WTC11 (cell line): ENCODE measurements at regions not wholly inside any gene's neighbourhood (a gene's known extent, or its start where the extent isn't known, plus 50 kb on each side); places are given as distances from the start of the nearest gene placed in this dataset.

ENCODE experiments used
- ATAC-seq: fragments of 200-7000 bp; cut with Tn5 transposase; 2 replicates; pipeline ENCODE4 v1.10.0; 2021; ENCODE audit warnings: mild to moderate bottlenecking, moderate library complexity
- CTCF ChIA-PET: fragments of 300-600 bp; sonication (Branson Sonifier 250); formaldehyde crosslinking; loops from one replicate; lab custom pipeline; 2021; ENCODE audit warnings: antibody characterized with exemption; lab: Charles Lee
- POLR2A ChIA-PET: fragments of 350-600 bp; sonication (Branson Sonifier 250); formaldehyde crosslinking; loops from one replicate; lab custom pipeline; 2021; ENCODE audit warnings: antibody characterized with exemption; lab: Charles Lee
- DNase-seq: peaks from one replicate; pipeline ENCODE4 v3.0.0; 2021; ENCODE audit warnings: low spot score
- H3K27ac Mint-ChIP-seq: 2 replicates; pipeline ENCODE4 v1.8.0; 2021; ENCODE audit warnings: mixed read lengths
- H3K27me3 Mint-ChIP-seq: 2 replicates; pipeline ENCODE4 v1.8.0; 2021; ENCODE audit warnings: low read depth, mild to moderate bottlenecking, moderate library complexity, mixed read lengths
- H3K36me3 Mint-ChIP-seq: 2 replicates; pipeline ENCODE4 v1.8.0; 2021; ENCODE audit warnings: mixed read lengths
- H3K4me1 Mint-ChIP-seq: 2 replicates; pipeline ENCODE4 v1.8.0; 2022; ENCODE audit warnings: mixed read lengths
- H3K4me3 Mint-ChIP-seq: 2 replicates; pipeline ENCODE4 v1.8.0; 2021; ENCODE audit warnings: mild to moderate bottlenecking, moderate library complexity, mixed read lengths
- H3K9me3 Mint-ChIP-seq: 2 replicates; pipeline ENCODE4 v1.8.0; 2021; ENCODE audit warnings: mixed read lengths
- ATF2 ChIP-seq: sonication (generic); formaldehyde crosslinking; IDR thresholded peaks from 2 replicates; pipeline ENCODE4 v1.8.1; 2022; ENCODE audit warnings: low read depth, missing genetic modification reagents, borderline replicate concordance
- ATF6 ChIP-seq: sonication (generic); formaldehyde crosslinking; IDR thresholded peaks from 2 replicates; pipeline ENCODE4 v1.8.1; 2023; ENCODE audit warnings: mild to moderate bottlenecking, missing genetic modification reagents
- FOXP1 ChIP-seq: sonication (generic); formaldehyde crosslinking; IDR thresholded peaks from 2 replicates; pipeline ENCODE4 v1.8.0; 2022; ENCODE audit warnings: missing genetic modification reagents, mild to moderate bottlenecking, moderate library complexity, borderline replicate concordance
- NFE2L1 ChIP-seq: sonication (generic); formaldehyde crosslinking; IDR thresholded peaks from 2 replicates; pipeline ENCODE4 v1.8.1; 2023; ENCODE audit warnings: missing genetic modification reagents
- NR1H2 ChIP-seq: sonication (generic); formaldehyde crosslinking; IDR thresholded peaks from 2 replicates; pipeline ENCODE4 v1.9.0; 2021; ENCODE audit warnings: mild to moderate bottlenecking, moderate library complexity, missing genetic modification reagents
- PRRX2 ChIP-seq: fragments of 250-450 bp; sonication (Bioruptor Pico); IDR thresholded peaks from 2 replicates; pipeline ENCODE4 v1.8.0; 2021; ENCODE audit warnings: mild to moderate bottlenecking
- TEAD4 ChIP-seq: sonication (generic); formaldehyde crosslinking; IDR thresholded peaks from 2 replicates; pipeline ENCODE4 v1.8.0; 2022; ENCODE audit warnings: mild to moderate bottlenecking, missing genetic modification reagents
- ZBTB21 ChIP-seq: sonication (generic); formaldehyde crosslinking; IDR thresholded peaks from 2 replicates; pipeline ENCODE4 v1.8.1; 2023; ENCODE audit warnings: mild to moderate bottlenecking, missing genetic modification reagents, borderline replicate concordance
- ZNF317 ChIP-seq: sonication (generic); formaldehyde crosslinking; IDR thresholded peaks from 2 replicates; pipeline ENCODE4 v1.8.1; 2023; ENCODE audit warnings: low read depth, mild to moderate bottlenecking, moderate library complexity, missing genetic modification reagents, borderline replicate concordance
- TF ChIP-seq, protein P1 (sequence below): fragments of 250-450 bp; sonication (Bioruptor Pico); IDR thresholded peaks from 2 replicates; pipeline ENCODE4 v1.9.0; 2021; ENCODE audit warnings: mild to moderate bottlenecking

DNA sequence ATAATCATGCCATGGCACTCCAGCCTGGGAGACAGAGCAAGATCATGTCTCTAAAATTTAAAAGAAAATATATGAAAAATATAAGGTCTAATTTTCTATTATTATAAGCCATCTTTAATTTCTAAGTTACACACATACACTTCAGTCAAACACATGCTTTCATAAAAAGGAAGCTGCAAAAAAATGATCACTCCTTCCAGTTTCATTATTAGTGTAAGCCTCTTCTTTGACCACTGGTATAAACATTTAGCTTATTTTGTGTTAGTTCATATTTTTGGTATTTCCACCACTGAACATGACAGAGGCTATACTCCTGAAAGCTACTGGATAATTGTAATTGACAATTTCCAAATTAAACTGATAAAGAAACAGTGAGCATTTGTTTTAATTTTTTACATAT is 163.3 kb upstream of the USP38 start:
- no peak for ATAC-seq
- TF ChIP-seq ZBTB21 (CRISPR knock-in tag) = no peak
- TF ChIP-seq NR1H2 (CRISPR knock-in tag) = no peak
- no peak for TF ChIP-seq ZNF317 (CRISPR knock-in tag)
- TF ChIP-seq, all 79 proteins: peak for 0
- ChIA-PET CTCF (interaction anchor here (3.1 kb wide), 1 partner anchor 36 kb away, joined by 10 read pairs; no protein-coding TSS in a partner anchor), POLR2A (no interaction called here)
- H3K36me3 Mint-ChIP-seq = no peaks in the 10 kb centered on the region
- H3K27ac Mint-ChIP-seq = no peak overlapping the region
- H3K27me3 Mint-ChIP-seq = no peaks in the 10 kb centered on the region
- peaks cover 2% of the 10 kb centered on the region for H3K4me1 Mint-ChIP-seq
- DNase-seq = no peak
- no peaks in the 10 kb centered on the region for H3K9me3 Mint-ChIP-seq
- H3K4me3 Mint-ChIP-seq = no peak overlapping the region

DNA sequence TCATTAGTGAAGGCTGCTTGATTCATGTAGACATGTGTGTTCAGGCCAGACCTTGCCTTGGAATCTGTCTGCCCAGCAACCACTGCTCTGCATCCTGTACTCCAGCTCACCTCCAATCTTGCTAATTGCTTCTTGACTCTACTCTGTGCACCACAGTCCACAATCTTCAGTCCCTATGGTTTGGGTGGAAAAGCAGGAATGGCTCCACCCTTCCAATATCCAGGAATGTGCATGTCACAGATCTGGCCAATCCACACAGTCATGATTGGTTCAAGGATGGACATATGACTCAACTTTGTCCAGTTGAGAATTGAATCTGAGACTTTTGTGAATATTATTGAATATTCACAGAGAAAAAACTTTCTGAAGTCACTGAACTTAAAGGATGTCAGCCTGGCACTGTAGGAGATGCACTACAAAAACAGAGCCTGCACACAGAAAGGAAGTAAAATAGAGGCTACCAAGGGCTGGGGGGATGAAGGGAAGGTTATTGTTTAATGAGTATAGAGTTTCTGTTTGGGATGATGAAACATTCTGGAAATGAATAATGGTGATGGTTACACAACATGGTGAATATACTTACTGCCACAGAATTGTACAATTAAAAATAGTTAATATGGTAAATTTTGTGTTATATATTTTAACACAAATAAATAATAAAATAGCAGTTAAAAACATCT is 161.3 kb upstream of the USP38 start:
- H3K4me1 Mint-ChIP-seq = peaks cover 2% of the 10 kb centered on the region
- no peak overlapping the region for H3K4me3 Mint-ChIP-seq
- no peak overlapping the region for H3K27ac Mint-ChIP-seq
- ChIA-PET CTCF (interaction anchor here (5.8 kb wide), 1 partner anchor 141 kb away, joined by 23 read pairs; no protein-coding TSS in a partner anchor), POLR2A (no interaction called here)
- no peak for DNase-seq
- H3K9me3 Mint-ChIP-seq = 0 out of 2 replicates have a peak, but pooled peaks cover 2% of the 10 kb centered on the region
- H3K27me3 Mint-ChIP-seq = no peaks in the 10 kb centered on the region
- no peaks in the 10 kb centered on the region for H3K36me3 Mint-ChIP-seq
- TF ChIP-seq, protein P1, sequence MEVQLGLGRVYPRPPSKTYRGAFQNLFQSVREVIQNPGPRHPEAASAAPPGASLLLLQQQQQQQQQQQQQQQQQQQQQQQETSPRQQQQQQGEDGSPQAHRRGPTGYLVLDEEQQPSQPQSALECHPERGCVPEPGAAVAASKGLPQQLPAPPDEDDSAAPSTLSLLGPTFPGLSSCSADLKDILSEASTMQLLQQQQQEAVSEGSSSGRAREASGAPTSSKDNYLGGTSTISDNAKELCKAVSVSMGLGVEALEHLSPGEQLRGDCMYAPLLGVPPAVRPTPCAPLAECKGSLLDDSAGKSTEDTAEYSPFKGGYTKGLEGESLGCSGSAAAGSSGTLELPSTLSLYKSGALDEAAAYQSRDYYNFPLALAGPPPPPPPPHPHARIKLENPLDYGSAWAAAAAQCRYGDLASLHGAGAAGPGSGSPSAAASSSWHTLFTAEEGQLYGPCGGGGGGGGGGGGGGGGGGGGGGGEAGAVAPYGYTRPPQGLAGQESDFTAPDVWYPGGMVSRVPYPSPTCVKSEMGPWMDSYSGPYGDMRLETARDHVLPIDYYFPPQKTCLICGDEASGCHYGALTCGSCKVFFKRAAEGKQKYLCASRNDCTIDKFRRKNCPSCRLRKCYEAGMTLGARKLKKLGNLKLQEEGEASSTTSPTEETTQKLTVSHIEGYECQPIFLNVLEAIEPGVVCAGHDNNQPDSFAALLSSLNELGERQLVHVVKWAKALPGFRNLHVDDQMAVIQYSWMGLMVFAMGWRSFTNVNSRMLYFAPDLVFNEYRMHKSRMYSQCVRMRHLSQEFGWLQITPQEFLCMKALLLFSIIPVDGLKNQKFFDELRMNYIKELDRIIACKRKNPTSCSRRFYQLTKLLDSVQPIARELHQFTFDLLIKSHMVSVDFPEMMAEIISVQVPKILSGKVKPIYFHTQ (CRISPR knock-in tag) = no peak
- TF ChIP-seq ATF2 (CRISPR knock-in tag) (no peak), PRRX2 (CRISPR knock-in tag) (no peak), TEAD4 (CRISPR knock-in tag) (no peak), FOXP1 (no peak), ATF6 (CRISPR knock-in tag) (no peak)
- no peak for ATAC-seq

- Mint-ChIP-seq H3K9me3 (peaks cover 19% of the 10 kb centered on the region), H3K4me1 (peaks cover 2% of the 10 kb centered on the region), H3K36me3 (peaks cover 2% of the 10 kb centered on the region; the same call in 1 of the 2 replicates), H3K27me3 (no peaks in the 10 kb centered on the region), H3K4me3 (no peak overlapping the region), H3K27ac (no peak overlapping the region)
- DNase-seq (peak; percentile 40), ATAC-seq (peak; percentile 87)
- CTCF ChIA-PET = interaction anchor here (1.1 to 5.8 kb wide), 3 partner anchors 40 to 175 kb away, joined by 3 to 23 read pairs (median 18); no protein-coding TSS in a partner anchor
- TF ChIP-seq NFE2L1 (CRISPR knock-in tag) (peak; percentile 84), ATF2 (CRISPR knock-in tag) (no peak)
- POLR2A ChIA-PET = no interaction called here
Measured at GRCh38 chr4:143025081-143025704, 159.5 kb upstream of the USP38 start.
